NB4 (cell line): ENCODE measurements at regions not wholly inside any gene's neighbourhood (a gene's known extent, or its start where the extent isn't known, plus 50 kb on each side); places are given as distances from the start of the nearest gene placed in this dataset.

ENCODE experiments used
- CTCF ChIP-seq: IDR thresholded peaks from one replicate; pipeline ENCODE4 v1.5.1; 2012; ENCODE audit warnings: low read depth, low read length
- POLR2A ChIP-seq: IDR thresholded peaks from 2 replicates; pipeline ENCODE4 v1.6.1; 2011; ENCODE audit warnings: mild to moderate bottlenecking; ENCODE audit not compliant: insufficient read length; ENCODE audit errors: extremely low read depth

GRCh38 chr19:31727536-31727935, 378.3 kb upstream of the TSHZ3 start:
- no peak for TF ChIP-seq CTCF
- TF ChIP-seq POLR2A, result no peak
